Prostate gland (tissue), 2 donors: ENCODE measurements at regions not wholly inside any gene's neighbourhood (a gene's known extent, or its start where the extent isn't known, plus 50 kb on each side); places are given as distances from the start of the nearest gene placed in this dataset.

Experiments used
- DNase-seq: peaks from one replicate; pipeline ENCODE4 v3.0.0-alpha.2; 2019; ENCODE audit warnings: low spot score
- H3K27ac ChIP-seq, 2 donors: fragments of 200-600 bp; sonication (generic); 2 replicates each; pipeline ENCODE4 v1.5.1; 2017 to 2019
- H3K27me3 ChIP-seq: fragments of 200-600 bp; sonication (generic); replicated peaks from 2 replicates; pipeline ENCODE4 v1.5.1; 2019; ENCODE audit not compliant: insufficient read depth
- H3K36me3 ChIP-seq, 2 donors: fragments of 200-600 bp; sonication (generic); 1 replicate in 1 of 2; 2 replicates in 1 of 2; pipeline versions ENCODE4 v1.5.1 to v1.8.1; 2017 to 2019
- H3K4me1 ChIP-seq: fragments of 200-600 bp; sonication (generic); replicated peaks from 2 replicates; pipeline ENCODE4 v1.5.1; 2019
- H3K4me3 ChIP-seq, 2 donors: fragments of 200-600 bp; sonication (generic); 2 replicates each; pipeline ENCODE4 v1.5.1; 2017 to 2019
- H3K9me3 ChIP-seq: fragments of 200-600 bp; sonication (generic); 2 replicates; pipeline ENCODE4 v1.5.1; 2017
- CTCF ChIP-seq, 4 experiments: fragments of 200-600 bp in 2 of 4; fragments of 450-650 bp in 2 of 4; sonication (generic) in 2 of 4; IDR thresholded peaks; 1 replicate in 3 of 4; 2 replicates in 1 of 4; pipeline ENCODE4 v1.5.1; 2016 to 2019; ENCODE audit warnings: antibody characterized with exemption in 4 of 4, mild to moderate bottlenecking in 2 of 4, moderate library complexity in 2 of 4
- POLR2A ChIP-seq: fragments of 450-650 bp; IDR thresholded peaks from one replicate; pipeline ENCODE4 v1.6.1; 2016; ENCODE audit warnings: antibody characterized with exemption, mild to moderate bottlenecking
- POLR2AphosphoS5 ChIP-seq: sonication (generic); formaldehyde crosslinking; IDR thresholded peaks from one replicate; pipeline ENCODE4 v1.6.1; 2017; ENCODE audit warnings: antibody characterized with exemption
- WGBS: methylation state at CpG from one replicate; pipeline ENCODE4 v1.1.5; 2018; 5-methylcytosine and 5-hydroxymethylcytosine counted together
- intact Hi-C: fragments of 100-400 bp; cut with DNase I; formaldehyde crosslinking; loops from one replicate; pipeline ENCODE4 v1.14.2; 2022

- Histone ChIP-seq H3K4me3 (no peak overlapping the region), H3K4me1 (no peaks in the 10 kb centered on the region), H3K36me3 (no peaks in the 10 kb centered on the region), H3K27ac (no peak overlapping the region), H3K9me3 (no peaks in the 10 kb centered on the region), H3K27me3 (no peaks in the 10 kb centered on the region)
- WGBS = 54% methylated on average over 2 of the region's 2 CpGs
- intact Hi-C loops = no loop called here
- DNase-seq = no peak
- no peak for TF ChIP-seq POLR2A
- TF ChIP-seq CTCF (IDR thresholded peaks at IDR 0.05) = no peak
- TF ChIP-seq POLR2AphosphoS5 = no peak
Observed at GRCh38 chr14:30500222-30500621, 58.7 kb upstream of the G2E3 start.

GRCh38 chr14:30507209-30507608 is 51.7 kb upstream of the G2E3 start:
- H3K36me3 ChIP-seq = no peaks in the 10 kb centered on the region
- no peak for TF ChIP-seq POLR2AphosphoS5
- TF ChIP-seq CTCF (IDR thresholded peaks at IDR 0.05) = no peak
- no peak for TF ChIP-seq POLR2A
- no peaks in the 10 kb centered on the region for H3K4me1 ChIP-seq
- no peaks in the 10 kb centered on the region for H3K9me3 ChIP-seq
- no peak for DNase-seq
- H3K27ac ChIP-seq = no peak overlapping the region
- no peak overlapping the region for H3K4me3 ChIP-seq
- intact Hi-C loops = no loop called here
- WGBS = 93% methylated on average over 3 of the region's 3 CpGs
- no peaks in the 10 kb centered on the region for H3K27me3 ChIP-seq
